ENCODE measurements at regions not wholly inside any gene's neighbourhood (a gene's known extent, or its start where the extent isn't known, plus 50 kb on each side); places are given as distances from the start of the nearest gene placed in this dataset.
"Not testable (repeated sequence)": the region's sequence is repeated elsewhere in the genome, so short reads cannot be mapped to it uniquely, and the experiment has no call there.

- H3K27ac ChIP-seq (ENCODE audit: low read depth, low read length, severe bottlenecking): no peak overlapping the region
- 20 to 68% methylated on average over 2 to 3 of the region's 7 CpGs for WGBS, 2 experiments (ENCODE audit: insufficient coverage in 2 of 2)
- H3K4me3 ChIP-seq (ENCODE audit: extremely low read depth, insufficient read depth, low read length, poor library complexity, severe bottlenecking): no peak overlapping the region
- no peaks in the 10 kb centered on the region for H3K36me3 ChIP-seq (ENCODE audit: control insufficient read depth, insufficient read depth, low read length)
- H3K9me3 ChIP-seq (ENCODE audit: control insufficient read depth, low read length): no peaks in the 10 kb centered on the region
- peaks cover 12% of the 10 kb centered on the region for H3K4me1 ChIP-seq (ENCODE audit: control insufficient read depth, insufficient read depth, low read length, poor library complexity, severe bottlenecking)
Measured at GRCh38 chr14:52124791-52125684, 56.2 kb upstream of the NID2 start.

- 95 to 97% methylated on average over 6 to 21 of the region's 25 CpGs for WGBS, 2 experiments (ENCODE audit: insufficient coverage in 2 of 2)
- not testable (repeated sequence) for H3K4me3 ChIP-seq (ENCODE audit: extremely low read depth, insufficient read depth, low read length, poor library complexity, severe bottlenecking)
Measured at GRCh38 chr14:52122163-52122562, 53.3 kb upstream of the NID2 start.

GRCh38 chr14:52121441-52121840 is 52.6 kb upstream of the NID2 start:
- no peaks in the 10 kb centered on the region for H3K9me3 ChIP-seq (ENCODE audit: control insufficient read depth, low read length)
- H3K4me1 ChIP-seq (ENCODE audit: control insufficient read depth, insufficient read depth, low read length, poor library complexity, severe bottlenecking): peaks cover 12% of the 10 kb centered on the region
- 89 to 97% methylated on average over 4 to 5 of the region's 5 CpGs for WGBS, 2 experiments (ENCODE audit: insufficient coverage in 2 of 2)
- H3K36me3 ChIP-seq (ENCODE audit: control insufficient read depth, insufficient read depth, low read length): no peaks in the 10 kb centered on the region
- H3K27ac ChIP-seq (ENCODE audit: low read depth, low read length, severe bottlenecking): no peak overlapping the region
- no peak overlapping the region for H3K4me3 ChIP-seq (ENCODE audit: extremely low read depth, insufficient read depth, low read length, poor library complexity, severe bottlenecking)

More at GRCh38 chr14:52122163-52122562, 53.3 kb upstream of the NID2 start:
- H3K9me3 ChIP-seq (ENCODE audit: control insufficient read depth, low read length); H3K36me3 ChIP-seq (ENCODE audit: control insufficient read depth, insufficient read depth, low read length); H3K27ac ChIP-seq (ENCODE audit: low read depth, low read length, severe bottlenecking): not testable (repeated sequence)
- peaks cover 12% of the 10 kb centered on the region for H3K4me1 ChIP-seq (ENCODE audit: control insufficient read depth, insufficient read depth, low read length, poor library complexity, severe bottlenecking)

- H3K36me3 ChIP-seq (ENCODE audit: control insufficient read depth, insufficient read depth, low read length): no peaks in the 10 kb centered on the region
- no peak overlapping the region for H3K4me3 ChIP-seq (ENCODE audit: extremely low read depth, insufficient read depth, low read length, poor library complexity, severe bottlenecking)
- WGBS, 2 experiments (ENCODE audit: insufficient coverage in 2 of 2): no CpG with 5 or more reads among the region's 3 CpGs
- no peaks in the 10 kb centered on the region for H3K9me3 ChIP-seq (ENCODE audit: control insufficient read depth, low read length)
- H3K27ac ChIP-seq (ENCODE audit: low read depth, low read length, severe bottlenecking): no peak overlapping the region
- H3K4me1 ChIP-seq (ENCODE audit: control insufficient read depth, insufficient read depth, low read length, poor library complexity, severe bottlenecking): no peaks in the 10 kb centered on the region
Measured at GRCh38 chr14:52119030-52119429, 50.2 kb upstream of the NID2 start.

Measured in mesodermal cell (in vitro differentiated cells).